Central memory CD4-positive, alpha-beta T cell (primary cell): ENCODE measurements at regions not wholly inside any gene's neighbourhood (a gene's known extent, or its start where the extent isn't known, plus 50 kb on each side); places are given as distances from the start of the nearest gene placed in this dataset.

Experiments
- DNase-seq: peaks from one replicate; pipeline ENCODE4 v3.0.0; 2022

GRCh38 chr13:59332966-59333365, 830.8 kb downstream of the DIAPH3 start:
- no peak for DNase-seq

GRCh38 chr13:59337070-59337469, 826.7 kb downstream of the DIAPH3 start:
- no peak for DNase-seq

GRCh38 chr13:59340151-59340550, 823.6 kb downstream of the DIAPH3 start:
- no peak for DNase-seq

GRCh38 chr13:59340581-59340980, 823.1 kb downstream of the DIAPH3 start:
- no peak for DNase-seq

GRCh38 chr13:59342400-59342799, 821.3 kb downstream of the DIAPH3 start:
- DNase-seq = no peak

GRCh38 chr13:59343132-59343531, 820.6 kb downstream of the DIAPH3 start:
- no peak for DNase-seq

GRCh38 chr13:59343993-59344822, 819.5 kb downstream of the DIAPH3 start:
- no peak for DNase-seq

GRCh38 chr13:59345311-59345710, 818.4 kb downstream of the DIAPH3 start:
- DNase-seq = no peak

GRCh38 chr13:59346999-59347723, 816.6 kb downstream of the DIAPH3 start:
- DNase-seq = no peak

GRCh38 chr13:59348617-59349016, 815.1 kb downstream of the DIAPH3 start:
- no peak for DNase-seq

GRCh38 chr13:59352600-59352999, 811.1 kb downstream of the DIAPH3 start:
- no peak for DNase-seq

- DNase-seq = no peak
Observed at GRCh38 chr13:59354665-59355369, 808.9 kb downstream of the DIAPH3 start.

- DNase-seq = no peak
Observed at GRCh38 chr13:59356607-59357006, 807.1 kb downstream of the DIAPH3 start.

- DNase-seq = no peak
Observed at GRCh38 chr13:59358014-59358413, 805.7 kb downstream of the DIAPH3 start.

- DNase-seq = no peak
Observed at GRCh38 chr13:59360108-59360507, 803.6 kb downstream of the DIAPH3 start.

GRCh38 chr13:59360916-59361315, 802.8 kb downstream of the DIAPH3 start:
- no peak for DNase-seq

- no peak for DNase-seq
Observed at GRCh38 chr13:59363313-59363712, 800.4 kb downstream of the DIAPH3 start.

- DNase-seq = no peak
Observed at GRCh38 chr13:59363947-59364346, 799.8 kb downstream of the DIAPH3 start.

- DNase-seq = no peak
Observed at GRCh38 chr13:59364641-59365085, 799.1 kb downstream of the DIAPH3 start.

- no peak for DNase-seq
Observed at GRCh38 chr13:59367467-59367866, 796.3 kb downstream of the DIAPH3 start.

GRCh38 chr13:59367904-59368303, 795.8 kb downstream of the DIAPH3 start:
- DNase-seq = no peak

GRCh38 chr13:59368693-59369092, 795.0 kb downstream of the DIAPH3 start:
- DNase-seq = no peak

- no peak for DNase-seq
Observed at GRCh38 chr13:59371229-59371628, 792.5 kb downstream of the DIAPH3 start.
